ENCODE measurements at regions not wholly inside any gene's neighbourhood (a gene's known extent, or its start where the extent isn't known, plus 50 kb on each side); places are given as distances from the start of the nearest gene placed in this dataset.

- Histone ChIP-seq H3K27me3 (ENCODE audit: control insufficient read depth in 4 of 4, insufficient read depth in 4 of 4, low read length in 3 of 4) (no peaks in the 10 kb centered on the region), H3K9ac (ENCODE audit: low read depth in 1 of 2, low read length in 2 of 2) (no peak overlapping the region), H3K9me3 (ENCODE audit: control insufficient read depth in 4 of 4, low read length in 3 of 4) (no peaks in the 10 kb centered on the region), H3K4me3 (ENCODE audit: low read depth in 1 of 3, low read length in 3 of 3) (no peak overlapping the region), H3K4me1 (ENCODE audit: control insufficient read depth in 4 of 4, insufficient read depth in 4 of 4, low read length in 3 of 4) (no peaks in the 10 kb centered on the region), H3K27ac (ENCODE audit: low read depth in 1 of 2, low read length in 2 of 2) (no peak overlapping the region), H3K36me3 (ENCODE audit: control insufficient read depth in 4 of 4, insufficient read depth in 3 of 4, low read depth in 1 of 4, low read length in 3 of 4) (no peaks in the 10 kb centered on the region)
- TF ChIP-seq ZBTB33 (IDR thresholded peaks at IDR 0.05) = no peak
- no peak for TF ChIP-seq TAF1 (conservative IDR thresholded peaks at IDR 0.05)
- 84% methylated on average over 2 of the region's 2 CpGs for WGBS
- DNase-seq (ENCODE audit: low spot score) = no peak
Observed at GRCh38 chr18:67771271-67771670, 254.8 kb upstream of the DSEL start.

GRCh38 chr18:67770520-67770919, 254.0 kb upstream of the DSEL start:
- DNase-seq (ENCODE audit: low spot score) = no peak
- H3K27ac ChIP-seq (ENCODE audit: low read depth in 1 of 2, low read length in 2 of 2) = no peak overlapping the region
- no peak for TF ChIP-seq ZBTB33 (IDR thresholded peaks at IDR 0.05)
- no peak for TF ChIP-seq HNF4G (IDR thresholded peaks at IDR 0.05)
- TF ChIP-seq RAD21 (IDR thresholded peaks at IDR 0.05) = no peak
- TF ChIP-seq NR2F2 (IDR thresholded peaks at IDR 0.05) = no peak
- TF ChIP-seq HNF4A (conservative IDR thresholded peaks at IDR 0.05) = no peak
- TF ChIP-seq RXRA (IDR thresholded peaks at IDR 0.05) = no peak
- no peak for TF ChIP-seq EGR1 (IDR thresholded peaks at IDR 0.05; ENCODE audit: low read depth in 2 of 2)
- no peak for TF ChIP-seq CTCF (IDR thresholded peaks at IDR 0.05; ENCODE audit: low read depth, low read length, missing input control)
- no peak for TF ChIP-seq SP1 (IDR thresholded peaks at IDR 0.05)
- TF ChIP-seq MAX (IDR thresholded peaks at IDR 0.05) = no peak
- H3K36me3 ChIP-seq (ENCODE audit: control insufficient read depth in 4 of 4, insufficient read depth in 3 of 4, low read depth in 1 of 4, low read length in 3 of 4) = no peaks in the 10 kb centered on the region
- no peaks in the 10 kb centered on the region for H3K4me1 ChIP-seq (ENCODE audit: control insufficient read depth in 4 of 4, insufficient read depth in 4 of 4, low read length in 3 of 4)
- no peaks in the 10 kb centered on the region for H3K9me3 ChIP-seq (ENCODE audit: control insufficient read depth in 4 of 4, low read length in 3 of 4)
- 64% methylated on average over 5 of the region's 5 CpGs for WGBS
- H3K4me3 ChIP-seq (ENCODE audit: low read depth in 1 of 3, low read length in 3 of 3) = no peak overlapping the region
- no peaks in the 10 kb centered on the region for H3K27me3 ChIP-seq (ENCODE audit: control insufficient read depth in 4 of 4, insufficient read depth in 4 of 4, low read length in 3 of 4)
- no peak overlapping the region for H3K9ac ChIP-seq (ENCODE audit: low read depth in 1 of 2, low read length in 2 of 2)

- Histone ChIP-seq H3K4me3 (ENCODE audit: low read depth in 1 of 3, low read length in 3 of 3) (no peak overlapping the region), H3K27me3 (ENCODE audit: control insufficient read depth in 4 of 4, insufficient read depth in 4 of 4, low read length in 3 of 4) (no peaks in the 10 kb centered on the region), H3K36me3 (ENCODE audit: control insufficient read depth in 4 of 4, insufficient read depth in 3 of 4, low read depth in 1 of 4, low read length in 3 of 4) (no peaks in the 10 kb centered on the region), H3K4me1 (ENCODE audit: control insufficient read depth in 4 of 4, insufficient read depth in 4 of 4, low read length in 3 of 4) (no peaks in the 10 kb centered on the region), H3K9me3 (ENCODE audit: control insufficient read depth in 4 of 4, low read length in 3 of 4) (no peaks in the 10 kb centered on the region), H3K27ac (ENCODE audit: low read depth in 1 of 2, low read length in 2 of 2) (no peak overlapping the region), H3K9ac (ENCODE audit: low read depth in 1 of 2, low read length in 2 of 2) (no peak overlapping the region)
- no peak for DNase-seq (ENCODE audit: low spot score)
- TF ChIP-seq CTCF (IDR thresholded peaks at IDR 0.05; ENCODE audit: low read depth, low read length, missing input control) (no peak), FOXA2 (IDR thresholded peaks at IDR 0.05) (no peak), HNF4A (conservative IDR thresholded peaks at IDR 0.05) (no peak), RAD21 (IDR thresholded peaks at IDR 0.05) (no peak), TAF1 (conservative IDR thresholded peaks at IDR 0.05) (no peak), EGR1 (IDR thresholded peaks at IDR 0.05; ENCODE audit: low read depth in 2 of 2) (no peak), REST (IDR thresholded peaks at IDR 0.05) (no peak), GABPA (IDR thresholded peaks at IDR 0.05 in 1 of 2, conservative IDR thresholded peaks at IDR 0.05 in 1 of 2) (no peak), YY1 (IDR thresholded peaks at IDR 0.05) (no peak), FOXA1 (IDR thresholded peaks at IDR 0.05) (no peak)
Observed at GRCh38 chr18:67766930-67767329, 250.4 kb upstream of the DSEL start.

Data from liver (tissue), 8 donors.